IMR-90 (cell line): ENCODE measurements at regions not wholly inside any gene's neighbourhood (a gene's known extent, or its start where the extent isn't known, plus 50 kb on each side); places are given as distances from the start of the nearest gene placed in this dataset.

Source experiments
- BHLHE40 ChIP-seq: fragments of 150-350 bp; IDR thresholded peaks from 2 replicates; pipeline ENCODE4 v1.6.1; 2016; ENCODE audit warnings: mild to moderate bottlenecking, low read depth, low read length
- CTCF ChIP-seq: conservative IDR thresholded peaks from 2 replicates; pipeline ENCODE4 v1.5.1; 2012; ENCODE audit warnings: mild to moderate bottlenecking, low read depth, low read length, improper control_type of control experiment
- MAFK ChIP-seq: IDR thresholded peaks from 2 replicates; pipeline ENCODE4 v1.6.1; 2012; ENCODE audit warnings: low read depth, low read length, improper control_type of control experiment
- MAZ ChIP-seq: IDR thresholded peaks from 2 replicates; pipeline ENCODE4 v1.6.1; 2012; ENCODE audit warnings: low read depth, mild to moderate bottlenecking, low read length, improper control_type of control experiment, moderate library complexity, borderline replicate concordance
- POLR2A ChIP-seq: IDR thresholded peaks from 2 replicates; pipeline ENCODE4 v1.6.1; 2012; ENCODE audit warnings: mild to moderate bottlenecking, low read depth, low read length
- RAD21 ChIP-seq: IDR thresholded peaks from 2 replicates; pipeline ENCODE4 v1.6.1; 2012; ENCODE audit warnings: low read length, improper control_type of control experiment
- SMC3 ChIP-seq: fragments of 150-350 bp; IDR thresholded peaks from 2 replicates; pipeline ENCODE4 v1.6.1; 2016; ENCODE audit warnings: low read depth, mild to moderate bottlenecking, antibody characterized with exemption, low read length, moderate library complexity
- TF ChIP-seq, protein P1 (sequence below): fragments of 150-350 bp; IDR thresholded peaks from 2 replicates; pipeline ENCODE4 v1.6.1; 2016; ENCODE audit warnings: low read depth, mild to moderate bottlenecking, low read length, moderate library complexity, borderline replicate concordance

DNA sequence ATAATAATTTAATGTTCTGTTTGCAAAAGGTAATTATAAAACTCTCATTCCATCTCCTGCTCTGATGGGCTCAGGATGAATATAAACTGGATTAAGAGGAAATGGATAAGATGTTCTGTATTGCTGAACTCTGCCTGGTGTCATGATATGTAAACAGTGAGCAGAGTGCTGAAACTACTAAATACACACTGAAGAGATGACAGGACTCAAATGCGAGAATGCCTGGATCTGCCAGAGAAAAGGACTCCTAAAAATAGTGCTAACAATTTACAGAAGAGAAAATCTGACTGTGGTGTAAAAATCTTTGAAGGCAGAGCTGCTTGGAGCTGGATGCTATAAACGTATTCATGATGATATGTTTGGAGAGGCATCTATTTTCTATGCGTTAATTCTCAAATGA lies 303.2 kb downstream of the RWDD3 start:
- TF ChIP-seq CTCF (no peak), BHLHE40 (no peak), MAFK (no peak), POLR2A (no peak), RAD21 (no peak), SMC3 (no peak), MAZ (no peak)
- TF ChIP-seq, protein P1, sequence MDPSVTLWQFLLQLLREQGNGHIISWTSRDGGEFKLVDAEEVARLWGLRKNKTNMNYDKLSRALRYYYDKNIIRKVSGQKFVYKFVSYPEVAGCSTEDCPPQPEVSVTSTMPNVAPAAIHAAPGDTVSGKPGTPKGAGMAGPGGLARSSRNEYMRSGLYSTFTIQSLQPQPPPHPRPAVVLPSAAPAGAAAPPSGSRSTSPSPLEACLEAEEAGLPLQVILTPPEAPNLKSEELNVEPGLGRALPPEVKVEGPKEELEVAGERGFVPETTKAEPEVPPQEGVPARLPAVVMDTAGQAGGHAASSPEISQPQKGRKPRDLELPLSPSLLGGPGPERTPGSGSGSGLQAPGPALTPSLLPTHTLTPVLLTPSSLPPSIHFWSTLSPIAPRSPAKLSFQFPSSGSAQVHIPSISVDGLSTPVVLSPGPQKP: no peak
